Effector CD4-positive, alpha-beta T cell (primary cell): ENCODE measurements at regions not wholly inside any gene's neighbourhood (a gene's known extent, or its start where the extent isn't known, plus 50 kb on each side); places are given as distances from the start of the nearest gene placed in this dataset.
"Not testable (repeated sequence)": the region's sequence is repeated elsewhere in the genome, so short reads cannot be mapped to it uniquely, and the experiment has no call there.

ENCODE experiments used
- DNase-seq: peaks from one replicate; pipeline ENCODE4 v3.0.0-alpha.2; 2020

DNA sequence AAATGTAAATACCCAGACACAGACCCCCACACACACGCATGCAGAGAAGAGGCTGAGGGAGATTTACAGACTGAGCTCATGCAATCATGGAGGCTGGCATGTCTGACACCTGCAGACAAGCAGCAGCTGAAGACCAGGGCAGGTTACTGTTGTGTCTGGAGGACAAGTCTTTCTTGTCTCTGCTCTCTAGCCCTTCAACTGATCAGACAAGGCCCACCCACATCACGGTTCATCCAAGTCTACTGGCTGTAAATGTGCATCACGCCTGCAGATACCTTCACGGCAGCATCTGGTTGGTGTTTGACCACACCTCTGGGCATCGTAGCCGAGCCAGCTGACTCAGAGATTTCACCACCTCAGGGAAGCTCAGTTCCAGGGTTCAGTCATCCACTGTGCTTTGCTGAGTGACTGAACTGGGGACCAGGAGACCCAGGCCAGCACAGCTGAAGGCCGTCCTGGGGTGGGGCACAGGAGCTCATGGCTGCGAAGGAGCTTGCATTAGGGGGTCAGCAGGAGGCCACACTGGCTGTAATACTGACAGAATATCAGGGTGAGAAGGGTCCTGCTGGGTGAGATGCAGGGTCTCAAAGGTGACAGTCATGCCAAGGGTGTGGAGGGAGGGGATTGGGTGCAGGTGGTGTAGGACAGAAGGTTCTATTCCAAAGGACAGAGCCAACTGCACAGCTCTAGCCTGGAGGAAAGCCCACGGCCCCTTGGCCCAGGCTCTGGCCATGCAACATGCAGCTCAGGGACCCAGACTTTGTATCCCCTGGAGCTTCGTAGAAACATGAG lies 304.9 kb downstream of the BRD1 start:
- no peak for DNase-seq

- no peak for DNase-seq
Measured at GRCh38 chr22:49521787-49522224, 305.9 kb downstream of the BRD1 start.

GRCh38 chr22:49519117-49519737 lies 308.4 kb downstream of the BRD1 start:
- no peak for DNase-seq

DNA sequence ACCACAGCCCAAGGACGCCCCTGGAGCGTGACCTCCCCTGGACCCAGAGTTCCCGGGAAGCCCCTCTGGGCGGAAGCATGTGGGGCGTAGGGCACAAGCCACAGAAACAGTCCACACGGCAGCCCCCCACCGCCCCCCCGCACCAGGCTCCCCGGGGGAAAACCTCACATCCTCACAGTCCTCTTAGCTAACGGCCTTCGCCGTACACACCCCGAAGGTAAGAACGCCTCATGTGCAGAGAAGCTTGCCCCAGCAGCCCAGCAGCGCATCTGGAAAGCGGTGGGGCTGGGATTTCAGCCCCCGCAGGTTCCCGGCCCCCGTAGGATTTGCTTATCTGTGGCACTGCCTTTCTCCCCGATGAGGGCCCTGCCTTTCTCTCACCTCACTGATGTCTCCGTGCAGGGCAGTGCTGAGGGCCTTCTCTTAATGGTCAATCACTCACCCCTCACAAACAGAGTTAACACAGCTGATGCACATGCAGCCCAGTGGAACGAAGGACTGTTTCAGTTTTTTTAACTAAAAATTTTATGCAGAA lies 309.2 kb downstream of the BRD1 start:
- no peak for DNase-seq

DNA sequence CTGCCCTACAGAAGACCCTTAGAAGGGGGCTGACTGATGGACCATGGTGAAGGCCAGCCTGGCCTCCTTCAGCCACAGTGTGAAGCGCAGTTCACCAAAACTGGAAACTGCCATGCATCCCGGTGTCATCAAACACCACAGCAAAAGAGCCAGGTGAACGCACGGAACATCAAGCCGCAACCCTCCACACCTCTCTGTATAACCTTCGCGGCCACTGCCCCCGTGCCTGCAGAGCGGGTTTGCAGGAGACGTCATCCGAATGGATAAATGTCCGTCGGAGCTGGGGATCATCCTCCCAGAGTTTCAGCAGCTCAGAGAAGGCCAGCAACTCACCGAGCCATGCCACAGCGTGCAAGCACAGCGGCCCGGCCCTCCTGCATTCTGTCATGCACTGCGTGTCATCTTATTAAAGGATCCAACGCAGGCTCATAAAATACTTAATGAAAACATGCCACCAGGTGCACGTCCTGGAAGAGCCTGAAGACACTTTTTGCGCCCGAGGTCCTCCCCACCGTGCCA lies 309.9 kb downstream of the BRD1 start:
- no peak for DNase-seq

DNA sequence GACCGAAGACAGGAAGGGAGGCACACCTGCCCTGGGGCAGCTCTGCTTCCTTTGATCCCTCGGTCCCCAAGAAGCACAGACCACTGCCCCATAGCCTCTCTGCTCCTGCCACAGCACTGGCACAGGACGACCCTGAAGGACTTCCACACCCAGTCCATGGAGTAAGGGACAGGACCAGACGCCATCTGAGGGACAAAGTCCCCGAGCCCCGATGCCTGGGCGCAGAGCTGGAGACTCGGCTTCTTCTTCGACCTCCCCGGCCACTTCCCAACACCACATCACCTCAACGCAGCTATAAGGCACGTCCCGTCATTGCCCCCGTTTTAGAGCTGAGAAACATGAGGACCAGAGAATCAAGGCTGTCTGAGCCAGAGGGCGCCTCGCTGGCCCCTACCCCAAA lies 310.5 kb downstream of the BRD1 start:
- DNase-seq: no peak

- no peak for DNase-seq
Measured at GRCh38 chr22:49515475-49515874, 312.2 kb downstream of the BRD1 start.

GRCh38 chr22:49514641-49515040 lies 313.0 kb downstream of the BRD1 start:
- DNase-seq: no peak

GRCh38 chr22:49514211-49514610 lies 313.5 kb downstream of the BRD1 start:
- DNase-seq: no peak

DNA sequence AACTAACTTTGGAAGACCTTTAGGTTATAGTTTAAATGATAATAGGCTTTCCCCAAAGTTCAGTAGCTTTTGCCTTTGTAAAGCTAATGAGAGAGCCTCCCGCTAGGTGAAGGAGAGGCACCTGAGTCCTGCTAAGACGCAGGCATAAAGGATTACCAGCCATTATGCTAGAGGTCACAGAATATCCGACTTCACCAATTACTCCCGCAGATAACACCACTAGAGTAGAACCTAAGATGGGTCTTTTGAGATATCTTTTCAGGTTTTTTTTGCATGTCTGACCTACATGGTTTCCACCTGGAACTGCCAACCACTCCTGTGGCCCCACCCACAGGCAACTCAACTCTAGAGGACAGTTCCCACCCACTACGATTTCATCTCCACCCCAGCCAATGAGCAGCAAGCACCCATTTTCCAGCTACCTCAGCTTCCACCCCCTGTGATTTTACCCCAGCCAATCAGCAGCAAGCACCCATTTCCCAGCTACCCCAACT lies 314.3 kb downstream of the BRD1 start:
- no peak for DNase-seq

GRCh38 chr22:49512487-49513165 lies 315.0 kb downstream of the BRD1 start:
- no peak for DNase-seq

DNA sequence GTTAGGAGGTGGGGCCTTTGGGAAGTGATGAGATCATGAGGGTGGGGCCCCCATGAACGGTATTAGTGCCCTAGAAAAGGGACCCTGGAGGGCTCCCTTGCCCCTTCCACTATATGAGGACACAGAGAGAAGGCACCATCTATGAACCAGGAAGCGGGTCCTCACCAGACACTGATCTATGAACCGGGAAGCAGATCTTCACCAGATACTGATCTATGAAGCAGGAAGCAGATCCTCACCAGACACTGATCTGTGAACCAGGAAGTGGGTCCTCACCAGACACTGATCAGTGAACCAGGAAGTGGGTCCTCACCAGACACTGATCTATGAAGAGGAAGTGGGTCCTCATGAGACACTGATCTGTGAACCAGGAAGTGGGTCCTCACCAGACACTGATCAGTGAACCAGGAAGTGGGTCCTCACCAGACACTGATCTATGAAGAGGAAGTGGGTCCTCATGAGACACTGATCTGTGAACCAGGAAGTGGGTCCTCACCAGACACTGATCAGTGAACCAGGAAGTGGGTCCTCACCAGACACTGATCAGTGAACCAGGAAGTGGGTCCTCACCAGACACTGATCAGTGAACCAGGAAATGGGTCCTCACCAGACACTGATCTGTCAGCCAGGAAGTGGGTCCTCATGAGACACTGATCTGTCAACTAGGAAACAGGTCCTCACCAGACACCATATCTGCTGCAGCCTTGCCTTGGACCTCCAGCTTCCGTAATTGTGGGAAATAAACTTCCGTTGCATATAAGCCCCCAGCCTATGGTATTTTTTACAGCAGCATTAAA lies 316.1 kb downstream of the BRD1 start:
- DNase-seq: not testable (repeated sequence)

DNA sequence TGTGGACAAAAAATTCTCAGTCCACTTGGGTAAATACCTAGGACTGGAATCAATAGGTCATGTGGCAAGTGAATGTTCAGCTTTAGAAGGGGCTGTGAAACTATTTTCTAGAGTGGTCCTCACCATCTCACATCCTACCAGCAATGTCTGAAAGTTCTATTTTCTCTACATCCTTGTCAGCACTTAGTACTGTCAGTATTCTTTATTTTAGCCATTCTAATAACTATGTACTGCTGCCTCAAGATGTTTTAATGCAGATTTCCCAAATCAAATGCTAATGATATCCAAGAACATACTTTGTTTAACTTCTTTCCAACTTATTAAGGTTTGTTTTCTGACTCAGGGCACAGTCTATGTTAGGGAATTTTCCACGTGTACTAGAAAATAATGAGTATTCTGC lies 317.0 kb downstream of the BRD1 start:
- no peak for DNase-seq

DNA sequence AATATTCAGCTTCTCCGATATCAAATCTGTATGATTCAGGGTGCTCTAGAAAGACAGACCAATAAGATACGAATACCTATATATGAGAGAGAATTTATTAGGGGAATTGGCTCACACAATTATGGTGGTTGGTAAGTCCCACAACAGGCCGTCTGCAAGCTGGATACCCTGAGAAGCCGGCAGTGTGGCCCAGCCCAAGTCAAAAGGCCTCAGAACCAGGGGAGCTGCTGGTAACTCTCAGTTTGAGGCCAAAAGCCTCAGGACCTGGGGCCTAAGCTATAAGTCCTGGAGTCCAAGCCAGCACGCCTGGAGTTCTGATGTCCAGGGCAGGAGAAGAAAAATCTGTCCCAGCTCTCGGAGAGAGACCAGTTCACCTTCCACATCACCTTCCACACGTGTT lies 318.7 kb downstream of the BRD1 start:
- no peak for DNase-seq

DNA sequence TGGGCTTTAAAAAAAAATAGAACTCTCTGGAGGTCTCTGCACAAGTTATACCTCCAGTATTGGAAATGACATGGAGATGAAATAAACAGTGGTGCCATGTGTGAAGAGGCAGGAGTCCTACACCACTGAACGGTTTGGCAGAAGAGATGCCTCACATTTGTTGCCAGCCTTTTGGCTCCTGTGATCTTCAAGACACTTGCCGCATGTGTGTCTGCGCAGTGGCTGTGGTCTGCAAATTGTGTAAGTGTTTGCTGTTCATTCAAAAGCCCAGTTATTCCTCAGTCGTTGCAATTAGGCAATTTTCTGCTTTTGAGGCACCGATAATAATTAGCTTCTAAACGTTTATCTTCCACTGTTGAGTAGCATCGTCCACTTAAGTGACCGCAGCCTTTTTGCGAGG lies 319.1 kb downstream of the BRD1 start:
- DNase-seq: no peak

DNA sequence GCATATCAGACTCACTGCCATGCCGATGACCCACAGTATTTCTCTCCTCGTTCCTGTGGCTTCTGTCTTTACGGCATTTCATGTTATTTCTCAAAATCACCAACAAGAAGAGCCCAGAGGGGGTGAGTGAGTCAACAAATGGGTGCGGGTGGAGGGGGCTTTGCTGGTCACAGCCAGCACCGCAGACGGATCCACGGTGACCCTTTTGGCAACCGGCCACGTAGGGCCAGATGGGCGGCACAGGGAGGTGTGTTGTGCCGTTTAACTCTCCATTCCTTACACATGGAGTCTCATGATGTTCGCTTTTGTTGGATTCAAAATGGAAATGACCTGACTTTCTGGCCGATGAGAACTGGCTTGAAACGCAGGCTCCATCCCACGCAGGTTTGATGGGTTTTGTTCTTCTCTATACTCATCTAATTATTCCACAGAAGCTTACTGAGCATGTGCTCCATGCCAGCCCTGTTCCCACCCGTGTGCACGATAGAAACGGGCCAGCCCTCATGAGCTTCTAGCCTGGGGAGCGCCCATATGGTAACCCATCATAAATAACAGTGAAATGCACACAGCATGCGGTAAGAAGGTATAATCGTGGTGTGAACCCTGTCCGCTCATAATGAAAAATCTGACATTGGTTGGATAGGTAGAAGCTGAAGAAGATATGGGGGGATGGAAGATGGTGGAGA lies 319.9 kb downstream of the BRD1 start:
- no peak for DNase-seq

GRCh38 chr22:49506010-49506400 lies 321.7 kb downstream of the BRD1 start:
- no peak for DNase-seq

- DNase-seq: no peak
Measured at GRCh38 chr22:49505337-49506009, 322.2 kb downstream of the BRD1 start.

DNA sequence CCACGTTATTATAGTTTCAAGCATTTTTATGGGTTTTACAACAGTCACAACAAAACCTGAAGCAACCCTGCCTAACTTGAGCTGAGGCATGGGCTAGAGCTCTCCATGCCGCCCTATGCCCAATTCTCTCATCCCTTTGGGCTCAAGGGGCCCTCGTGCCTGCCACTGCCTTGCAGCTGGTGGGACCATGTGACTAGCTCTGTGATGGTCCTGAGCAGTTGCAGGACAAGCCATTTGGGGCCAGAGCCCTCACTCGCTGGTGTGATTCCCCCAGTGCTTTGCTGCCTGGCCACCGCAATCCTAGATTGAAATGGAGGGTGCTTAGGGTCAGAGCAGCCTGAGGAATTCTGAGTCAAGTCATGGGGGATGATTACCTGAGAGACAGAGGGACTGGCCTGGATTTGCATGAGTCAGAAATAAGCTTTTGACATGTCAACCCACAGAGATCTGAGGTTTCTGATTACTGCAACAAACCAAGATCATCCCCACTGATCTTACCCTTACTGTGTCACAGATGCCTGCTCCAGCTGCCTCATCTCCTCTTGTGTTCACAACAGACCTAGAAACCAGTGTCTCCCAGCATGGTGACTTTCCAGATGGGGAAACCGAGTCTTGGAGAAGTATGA lies 323.7 kb downstream of the BRD1 start:
- DNase-seq: no peak

GRCh38 chr22:49503321-49503720 lies 324.4 kb downstream of the BRD1 start:
- DNase-seq: no peak
